SK-N-SH (cell line): ENCODE measurements at regions not wholly inside any gene's neighbourhood (a gene's known extent, or its start where the extent isn't known, plus 50 kb on each side); places are given as distances from the start of the nearest gene placed in this dataset.
"Not testable (repeated sequence)": the region's sequence is repeated elsewhere in the genome, so short reads cannot be mapped to it uniquely, and the experiment has no call there.

Source experiments
- CTCF ChIA-PET: fragments of 300-600, 350-600 bp; formaldehyde crosslinking; extraction: SDS; loops from one replicate; lab custom pipeline; 2021; lab: Yijun Ruan, JAX
- POLR2A ChIA-PET: fragments of 350-600 bp; sonication (Branson Sonifier 250); formaldehyde crosslinking; extraction: SDS; loops from one replicate; lab custom pipeline; 2020; ENCODE audit warnings: antibody characterized with exemption, inconsistent platforms; lab: Yijun Ruan, JAX
- DNase-seq: peaks from one replicate; pipeline ENCODE4 v3.0.0; 2012
- H2AFZ ChIP-seq: fragments of 200-600 bp; sonication (generic); 2 replicates; pipeline ENCODE4 v1.8.1; 2016; ENCODE audit warnings: antibody characterized with exemption, mild to moderate bottlenecking, low read depth
- H3F3A ChIP-seq: fragments of 200-600 bp; sonication (generic); replicated peaks from 2 replicates; pipeline ENCODE3; 2016; ENCODE audit warnings: antibody characterized with exemption, mild to moderate bottlenecking; ENCODE audit not compliant: insufficient read depth
- H3K27ac ChIP-seq, 2 experiments: fragments of 200-500 bp in 1 of 2; fragments of 200-600 bp in 1 of 2; sonication (Bioruptor generic) in 1 of 2; sonication (generic), shearing (Covaris generic) in 1 of 2; 2 replicates each; pipeline versions ENCODE4 v1.5.1 to v1.6.1; 2014 to 2016; ENCODE audit warnings: low read depth in 2 of 2, inconsistent platforms in 1 of 2, low read length in 1 of 2, mild to moderate bottlenecking in 1 of 2, mixed read lengths in 1 of 2
- H3K27me3 ChIP-seq: fragments of 200-600 bp; sonication (generic), shearing (Covaris generic); 2 replicates; pipeline ENCODE4 v1.6.1; 2016; ENCODE audit warnings: mixed run types; ENCODE audit not compliant: insufficient read depth
- H3K36me3 ChIP-seq, 2 experiments: fragments of 200-500 bp in 1 of 2; fragments of 200-600 bp in 1 of 2; sonication (Bioruptor generic) in 1 of 2; sonication (generic) in 1 of 2; replicated peaks in 1 of 2; 2 replicates each; pipeline versions ENCODE3 to v1.5.1; 2014 to 2016; ENCODE audit warnings: low read length in 1 of 2, mild to moderate bottlenecking in 1 of 2; ENCODE audit not compliant: insufficient read depth in 2 of 2, control insufficient read depth in 1 of 2
- H3K4me1 ChIP-seq, 2 experiments: fragments of 200-500 bp in 1 of 2; fragments of 200-600 bp in 1 of 2; sonication (Bioruptor generic) in 1 of 2; sonication (generic), shearing (Covaris generic) in 1 of 2; 2 replicates each; pipeline versions ENCODE4 v1.5.1 to v1.6.1; 2014 to 2016; ENCODE audit warnings: low read depth in 1 of 2, low read length in 1 of 2, mixed run types in 1 of 2; ENCODE audit not compliant: insufficient read depth in 2 of 2, control insufficient read depth in 1 of 2
- H3K4me2 ChIP-seq: fragments of 200-600 bp; sonication (generic), shearing (Covaris generic); 2 replicates; pipeline ENCODE4 v1.6.1; 2017; ENCODE audit warnings: mixed run types
- H3K4me3 ChIP-seq, 2 experiments: fragments of 200-500 bp in 1 of 2; fragments of 200-600 bp in 1 of 2; sonication (Bioruptor generic) in 1 of 2; sonication (generic), shearing (Covaris generic) in 1 of 2; 2 replicates each; pipeline versions ENCODE4 v1.5.1 to v1.8.1; 2014 to 2016; ENCODE audit warnings: low read depth in 2 of 2, inconsistent platforms in 1 of 2, low read length in 1 of 2, mild to moderate bottlenecking in 1 of 2, mixed read lengths in 1 of 2, moderate library complexity in 1 of 2
- H3K79me2 ChIP-seq: fragments of 200-600 bp; sonication (generic); 2 replicates; pipeline ENCODE4 v1.8.1; 2017; ENCODE audit warnings: mild to moderate bottlenecking; ENCODE audit not compliant: insufficient read depth
- H3K9ac ChIP-seq: fragments of 200-600 bp; sonication (generic); 2 replicates; pipeline ENCODE4 v1.6.1; 2017; ENCODE audit warnings: mixed run types
- H3K9me2 ChIP-seq: fragments of 200-600 bp; sonication (generic); 2 replicates; pipeline ENCODE4 v1.6.1; 2017; ENCODE audit warnings: mixed run types
- H3K9me3 ChIP-seq: fragments of 200-600 bp; sonication (generic); 2 replicates; pipeline ENCODE4 v1.6.1; 2017; ENCODE audit warnings: mixed run types, mild to moderate bottlenecking, moderate library complexity
- H4K20me1 ChIP-seq: fragments of 200-600 bp; sonication (generic); 2 replicates; pipeline ENCODE4 v1.6.1; 2017; ENCODE audit warnings: mild to moderate bottlenecking, mixed run types; ENCODE audit not compliant: insufficient read depth
- ELF1 ChIP-seq: IDR thresholded peaks from 2 replicates; pipeline ENCODE4 v1.4.0; 2012
- EZH2phosphoT487 ChIP-seq: fragments of 200-600 bp; sonication (generic); IDR thresholded peaks from 2 replicates; pipeline ENCODE4 v1.6.1; 2017; ENCODE audit warnings: low read depth, mixed run types, mild to moderate bottlenecking, antibody characterized with exemption, moderate library complexity, borderline replicate concordance
- FOXJ3 ChIP-seq: sonication (generic); formaldehyde crosslinking; IDR thresholded peaks from 2 replicates; pipeline ENCODE4 v1.5.1; 2020; ENCODE audit warnings: mild to moderate bottlenecking, missing genetic modification reagents
- GATA2 ChIP-seq: sonication (generic); formaldehyde crosslinking; IDR thresholded peaks from 2 replicates; pipeline ENCODE4 v1.5.0; 2020; ENCODE audit warnings: mild to moderate bottlenecking, missing genetic modification reagents
- IRF3 ChIP-seq: fragments of 150-350 bp; IDR thresholded peaks from 2 replicates; pipeline ENCODE4 v1.6.1; 2016; ENCODE audit warnings: mild to moderate bottlenecking, low read depth, low read length
- JUND ChIP-seq: IDR thresholded peaks from 2 replicates; pipeline ENCODE4 v1.4.0; 2012
- POLR2AphosphoS5 ChIP-seq: IDR thresholded peaks from 2 replicates; pipeline ENCODE4 v1.6.1; 2012; ENCODE audit warnings: low read depth, low read length
- RCOR1 ChIP-seq: fragments of 150-350 bp; IDR thresholded peaks from 2 replicates; pipeline ENCODE4 v1.6.1; 2017; ENCODE audit warnings: antibody characterized with exemption, low read length
- SMC3 ChIP-seq: IDR thresholded peaks from 2 replicates; pipeline ENCODE4 v1.6.1; 2012; ENCODE audit warnings: low read depth, low read length, improper control_type of control experiment
- TAF1 ChIP-seq: IDR thresholded peaks from 2 replicates; pipeline ENCODE4 v1.6.1; 2012; ENCODE audit warnings: low read depth, mild to moderate bottlenecking, low read length, moderate library complexity, borderline replicate concordance
- TCF12 ChIP-seq: IDR thresholded peaks from 2 replicates; pipeline ENCODE4 v1.4.0; 2012
- TEAD4 ChIP-seq: IDR thresholded peaks from 2 replicates; pipeline ENCODE4 v1.4.0; 2012; ENCODE audit warnings: mild to moderate bottlenecking, borderline replicate concordance; ENCODE audit not compliant: insufficient read depth
- YY1 ChIP-seq: IDR thresholded peaks from 2 replicates; pipeline ENCODE4 v1.4.0; 2012; ENCODE audit warnings: low read depth, mild to moderate bottlenecking
- ZBTB33 ChIP-seq: IDR thresholded peaks from 2 replicates; pipeline ENCODE4 v1.4.0; 2012; ENCODE audit warnings: low read depth, borderline replicate concordance
- WGBS: methylation state at CpG from one replicate; pipeline ENCODE4 v1.1.6; 2017; ENCODE audit warnings: low lambda C conversion rate; 5-methylcytosine and 5-hydroxymethylcytosine counted together

DNA sequence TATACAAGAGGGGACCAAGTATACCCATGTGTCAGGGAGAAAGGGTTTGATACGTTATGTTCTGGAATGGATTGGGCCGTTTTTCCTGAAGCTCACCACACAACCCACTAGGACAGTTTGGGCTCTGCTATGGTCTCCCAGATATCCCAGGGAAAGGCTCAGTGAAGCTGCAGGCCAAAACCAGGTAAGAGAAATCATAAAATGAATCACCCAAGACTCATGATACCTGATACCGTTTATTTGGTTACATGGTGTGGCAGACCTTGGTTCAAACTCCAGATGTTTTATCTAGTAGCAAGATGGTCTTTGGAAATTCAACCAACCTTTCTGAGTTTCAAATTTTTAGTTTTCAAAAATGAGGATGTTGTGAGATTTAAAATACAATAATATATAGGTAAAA lies 177.6 kb downstream of the C12orf75 start:
- no peak for TF ChIP-seq FOXJ3 (CRISPR knock-in tag)
- no peak for TF ChIP-seq IRF3
- no peak for TF ChIP-seq TCF12
- TF ChIP-seq SMC3, result no peak
- no peak for TF ChIP-seq ELF1
- TF ChIP-seq ZBTB33, result no peak
- no peak for TF ChIP-seq YY1
- no peak for TF ChIP-seq RCOR1
- TF ChIP-seq TEAD4, result no peak
- no peak for TF ChIP-seq TAF1
- TF ChIP-seq POLR2AphosphoS5, result no peak
- no peak for TF ChIP-seq GATA2
- TF ChIP-seq JUND, result no peak
- TF ChIP-seq EZH2phosphoT487, result no peak
- H3K79me2 ChIP-seq, result no peaks in the 10 kb centered on the region
- no peaks in the 10 kb centered on the region for H3K9me2 ChIP-seq
- no peaks in the 10 kb centered on the region for H3K4me1 ChIP-seq
- no peak overlapping the region for H3K4me2 ChIP-seq
- ChIA-PET POLR2A (no interaction called here), CTCF (interaction anchor here (1.0 kb wide), 1 partner anchor 12 kb away, joined by 3 read pairs; no protein-coding TSS in a partner anchor)
- H2AFZ ChIP-seq, result no peak overlapping the region
- no peak overlapping the region for H3K4me3 ChIP-seq
- H3K27ac ChIP-seq, result no peak overlapping the region
- no peak for DNase-seq
- H3F3A ChIP-seq, result no peaks in the 10 kb centered on the region
- no peaks in the 10 kb centered on the region for H4K20me1 ChIP-seq
- H3K9ac ChIP-seq, result no peak overlapping the region
- H3K9me3 ChIP-seq, result no peaks in the 10 kb centered on the region
- WGBS, result 71% methylated on average over 3 of the region's 3 CpGs
- H3K36me3 ChIP-seq, result no peaks in the 10 kb centered on the region
- no peaks in the 10 kb centered on the region for H3K27me3 ChIP-seq

GRCh38 chr12:105510526-105510925 lies 180.0 kb downstream of the C12orf75 start:
- CTCF ChIA-PET, result no interaction called here
- no peaks in the 10 kb centered on the region for H3K36me3 ChIP-seq
- no peak overlapping the region for H2AFZ ChIP-seq
- no peaks in the 10 kb centered on the region for H3K79me2 ChIP-seq
- no peak overlapping the region for H3K4me3 ChIP-seq
- H3K27ac ChIP-seq, result no peak overlapping the region
- TF ChIP-seq YY1 (no peak), TCF12 (no peak), EZH2phosphoT487 (no peak), ELF1 (no peak)
- DNase-seq, result no peak
- no peak overlapping the region for H3K9ac ChIP-seq
- no peaks in the 10 kb centered on the region for H3F3A ChIP-seq
- no peaks in the 10 kb centered on the region for H3K9me2 ChIP-seq
- no peaks in the 10 kb centered on the region for H3K9me3 ChIP-seq
- no peaks in the 10 kb centered on the region for H4K20me1 ChIP-seq
- POLR2A ChIA-PET, result no interaction called here
- no peak overlapping the region for H3K4me2 ChIP-seq
- 29% methylated on average over 3 of the region's 3 CpGs for WGBS
- H3K4me1 ChIP-seq, result no peaks in the 10 kb centered on the region
- H3K27me3 ChIP-seq, result no peaks in the 10 kb centered on the region

GRCh38 chr12:105512861-105513260 lies 182.4 kb downstream of the C12orf75 start:
- POLR2A ChIA-PET, H3K27me3 ChIP-seq, H2AFZ ChIP-seq, H3K79me2 ChIP-seq, H3K4me3 ChIP-seq, H3K9me2 ChIP-seq, H3F3A ChIP-seq, H3K27ac ChIP-seq, H4K20me1 ChIP-seq, H3K9ac ChIP-seq, H3K9me3 ChIP-seq, H3K4me1 ChIP-seq, DNase-seq, H3K4me2 ChIP-seq, H3K36me3 ChIP-seq, CTCF ChIA-PET: not testable (repeated sequence)
- WGBS, result 38% methylated on average over 4 of the region's 4 CpGs
